ENCODE measurements at regions not wholly inside any gene's neighbourhood (a gene's known extent, or its start where the extent isn't known, plus 50 kb on each side); places are given as distances from the start of the nearest gene placed in this dataset.

GRCh38 chr3:13258280-13258679, 161.8 kb downstream of the NUP210 start:
- no peak for TF ChIP-seq POLR2A (IDR thresholded peaks at IDR 0.05; ENCODE audit: low read depth, low read length)
- TF ChIP-seq TAF1 (IDR thresholded peaks at IDR 0.05; ENCODE audit: borderline replicate concordance, low read depth, low read length), result no peak
- no peak for TF ChIP-seq POLR2AphosphoS5 (IDR thresholded peaks at IDR 0.05; ENCODE audit: low read depth, low read length)
- no peak for DNase-seq (ENCODE audit: insufficient read length)
- no peak for FAIRE-seq

DNA sequence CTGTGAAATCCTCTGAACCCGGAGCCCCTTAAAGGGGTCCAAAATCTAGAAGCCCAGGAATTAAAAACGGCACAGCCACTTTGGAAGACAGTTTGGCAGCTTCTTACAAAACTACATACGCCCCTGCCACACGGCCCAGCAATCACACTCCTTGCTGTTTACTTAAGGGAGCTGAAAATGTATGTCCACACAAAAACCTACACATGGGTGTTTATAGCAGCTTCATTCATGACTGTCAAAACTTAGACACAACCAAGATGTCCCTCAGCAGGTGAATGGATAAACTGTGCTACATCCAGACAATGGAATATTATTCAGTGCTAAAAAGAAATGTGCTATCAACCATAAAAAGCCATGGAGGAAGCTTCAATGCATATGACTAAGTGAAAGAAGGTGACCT, 162.5 kb downstream of the NUP210 start:
- FAIRE-seq (no peak), DNase-seq (ENCODE audit: insufficient read length) (no peak)
- TF ChIP-seq POLR2A (IDR thresholded peaks at IDR 0.05; ENCODE audit: low read depth, low read length) (no peak), TAF1 (IDR thresholded peaks at IDR 0.05; ENCODE audit: borderline replicate concordance, low read depth, low read length) (no peak), POLR2AphosphoS5 (IDR thresholded peaks at IDR 0.05; ENCODE audit: low read depth, low read length) (no peak)

DNA sequence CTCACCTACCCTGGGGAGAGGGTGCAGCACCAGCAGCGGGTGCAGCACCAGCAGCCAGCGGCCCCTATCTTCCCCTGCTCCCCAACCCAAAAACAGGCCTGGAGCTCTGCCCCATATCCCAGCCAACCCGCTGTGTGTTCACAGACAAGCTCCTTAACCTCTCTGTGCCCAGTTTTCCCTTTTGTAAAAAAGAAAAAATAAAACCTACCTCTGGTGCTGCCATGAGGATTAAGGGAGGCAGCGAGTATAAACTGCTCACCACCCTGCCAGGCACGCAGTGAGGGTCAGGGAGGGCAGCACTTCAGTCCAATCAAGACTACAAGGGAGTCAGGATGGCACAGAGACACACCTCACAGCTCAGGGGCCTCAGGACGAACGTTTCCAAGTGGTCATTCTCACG, 163.3 kb downstream of the NUP210 start:
- TF ChIP-seq POLR2AphosphoS5 (IDR thresholded peaks at IDR 0.05; ENCODE audit: low read depth, low read length) (no peak), TAF1 (IDR thresholded peaks at IDR 0.05; ENCODE audit: borderline replicate concordance, low read depth, low read length) (no peak), POLR2A (IDR thresholded peaks at IDR 0.05; ENCODE audit: low read depth, low read length) (no peak)
- FAIRE-seq, result no peak
- DNase-seq (ENCODE audit: insufficient read length), result no peak

DNA sequence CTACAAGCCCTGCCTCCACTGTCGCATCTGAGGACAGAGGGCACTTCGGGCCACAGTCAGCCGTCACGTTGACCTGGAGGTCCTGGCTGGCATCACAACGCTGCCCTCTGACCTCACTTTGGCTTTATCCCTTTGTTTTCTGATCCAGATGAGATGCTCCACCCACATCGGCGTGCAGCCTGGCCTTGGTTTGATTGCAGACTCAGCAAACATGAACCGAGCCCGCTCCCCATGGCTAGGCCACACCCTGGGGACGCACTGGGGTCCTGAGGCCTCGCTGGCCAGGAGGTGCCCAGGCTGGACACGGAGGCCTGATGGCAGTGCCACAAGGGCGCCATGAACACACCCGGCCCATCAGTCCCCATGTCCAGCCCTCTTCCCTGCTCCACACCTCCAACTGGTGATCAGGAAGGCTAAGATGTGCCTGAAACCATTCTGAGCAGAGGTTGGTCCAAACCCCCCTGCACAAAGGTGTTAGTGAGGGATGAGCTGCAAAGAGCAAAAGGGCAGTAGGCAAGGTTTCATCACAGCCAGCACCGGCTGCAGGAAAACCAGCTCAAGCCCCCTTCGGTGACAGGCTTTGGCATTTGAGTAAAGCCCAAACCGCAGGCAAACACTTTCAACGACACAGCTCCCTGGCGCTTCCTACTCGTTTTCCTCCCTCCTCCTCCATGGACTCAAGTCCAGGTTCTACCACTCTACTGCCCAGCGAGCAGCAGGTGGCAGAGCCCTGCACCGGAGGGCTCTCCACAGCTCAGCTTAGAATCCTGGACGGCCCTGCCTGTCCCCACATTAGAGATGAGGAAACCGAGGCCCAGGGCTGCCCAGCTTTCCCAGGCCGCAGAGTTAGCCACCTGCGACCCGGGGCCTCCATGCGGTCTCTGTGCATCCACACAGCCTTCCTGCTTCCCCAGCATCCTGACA, 165.8 kb downstream of the NUP210 start:
- no peak for DNase-seq (ENCODE audit: insufficient read length)
- TF ChIP-seq POLR2A (IDR thresholded peaks at IDR 0.05; ENCODE audit: low read depth, low read length) (no peak), TAF1 (IDR thresholded peaks at IDR 0.05; ENCODE audit: borderline replicate concordance, low read depth, low read length) (no peak), POLR2AphosphoS5 (IDR thresholded peaks at IDR 0.05; ENCODE audit: low read depth, low read length) (no peak)
- FAIRE-seq, result no peak

DNA sequence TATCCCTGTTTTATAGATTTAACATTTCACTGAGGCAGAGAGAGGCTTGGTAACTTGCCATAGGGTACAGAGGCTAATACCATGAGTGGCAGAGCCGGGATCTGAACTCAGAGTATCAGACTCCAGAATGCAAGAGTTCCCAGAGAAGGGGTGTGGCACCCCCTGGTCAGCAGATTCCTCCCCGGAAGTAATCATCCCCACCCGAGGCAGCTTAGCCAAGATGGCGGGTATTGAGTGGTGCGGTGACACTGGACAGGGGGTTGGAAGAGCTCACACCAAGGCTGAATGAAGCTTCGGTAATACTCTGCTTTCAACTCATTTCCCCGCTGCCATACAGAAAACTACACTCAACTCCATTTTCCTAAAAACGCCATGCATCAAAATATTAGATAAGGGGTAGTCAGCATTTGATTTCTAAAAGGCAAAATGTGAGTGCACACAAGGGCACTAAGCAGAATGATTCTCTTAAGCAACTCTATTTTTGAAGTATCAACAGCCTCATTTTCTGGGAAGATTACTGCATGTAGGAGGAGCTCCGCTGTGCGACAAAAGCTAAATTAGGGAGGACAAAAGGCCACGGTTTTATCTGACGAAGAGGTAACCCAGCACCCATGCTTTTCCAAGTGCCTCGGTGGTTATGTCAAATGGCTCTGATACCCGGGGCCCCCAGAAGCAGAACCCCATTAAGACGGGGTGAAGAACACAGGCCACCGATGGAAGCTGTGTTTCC, 166.7 kb downstream of the NUP210 start:
- no peak for FAIRE-seq

GRCh38 chr3:13252207-13252606, 167.9 kb downstream of the NUP210 start:
- no peak for TF ChIP-seq TAF1 (IDR thresholded peaks at IDR 0.05; ENCODE audit: borderline replicate concordance, low read depth, low read length)
- TF ChIP-seq POLR2A (IDR thresholded peaks at IDR 0.05; ENCODE audit: low read depth, low read length), result no peak
- TF ChIP-seq POLR2AphosphoS5 (IDR thresholded peaks at IDR 0.05; ENCODE audit: low read depth, low read length), result no peak
- FAIRE-seq, result no peak
- no peak for DNase-seq (ENCODE audit: insufficient read length)

More for the DNA sequence above, 166.7 kb downstream of the NUP210 start:
- TF ChIP-seq POLR2A (IDR thresholded peaks at IDR 0.05; ENCODE audit: low read depth, low read length) (no peak), TAF1 (IDR thresholded peaks at IDR 0.05; ENCODE audit: borderline replicate concordance, low read depth, low read length) (no peak), POLR2AphosphoS5 (IDR thresholded peaks at IDR 0.05; ENCODE audit: low read depth, low read length) (no peak)
- DNase-seq (ENCODE audit: insufficient read length), result no peak

GRCh38 chr3:13251166-13251903, 168.8 kb downstream of the NUP210 start:
- DNase-seq (ENCODE audit: insufficient read length), result no peak
- FAIRE-seq, result no peak
- no peak for TF ChIP-seq POLR2A (IDR thresholded peaks at IDR 0.05; ENCODE audit: low read depth, low read length)
- TF ChIP-seq POLR2AphosphoS5 (IDR thresholded peaks at IDR 0.05; ENCODE audit: low read depth, low read length), result no peak
- no peak for TF ChIP-seq TAF1 (IDR thresholded peaks at IDR 0.05; ENCODE audit: borderline replicate concordance, low read depth, low read length)

DNA sequence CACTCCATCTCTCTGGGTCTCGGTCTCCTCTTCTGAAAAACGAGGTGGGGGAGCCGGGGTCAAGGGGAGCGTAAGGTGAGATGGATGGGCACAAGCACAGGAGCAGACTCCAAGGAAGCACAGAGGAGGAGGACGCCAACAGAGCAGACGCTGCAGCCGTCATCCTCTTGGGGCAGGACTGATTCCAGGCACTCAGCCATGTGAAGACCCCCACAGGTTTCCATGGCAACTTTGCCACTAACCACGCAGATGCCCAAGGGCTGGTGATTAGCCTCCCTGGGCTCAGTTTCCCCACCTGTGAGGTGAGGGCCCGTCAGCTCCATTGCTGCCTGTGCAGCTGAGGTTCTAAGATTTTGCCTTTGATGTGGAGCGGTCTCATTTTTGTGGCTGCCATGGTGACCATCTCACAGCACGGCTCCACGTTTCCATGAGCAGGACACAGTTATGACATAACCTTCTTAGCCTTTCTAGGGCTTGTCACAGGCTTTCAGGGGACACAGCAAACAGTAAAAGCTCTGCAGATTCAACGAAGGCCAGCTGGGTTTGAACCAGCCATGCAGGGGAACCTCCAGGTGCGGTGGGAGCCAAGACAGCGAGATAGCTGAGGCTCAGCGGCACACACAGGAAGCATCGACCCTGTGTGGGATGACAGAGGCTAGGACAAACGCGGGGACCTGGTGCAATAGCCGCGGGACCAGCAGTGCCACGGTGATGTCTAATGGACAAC, 170.3 kb downstream of the NUP210 start:
- DNase-seq (ENCODE audit: insufficient read length) (no peak), FAIRE-seq (no peak)
- TF ChIP-seq POLR2A (IDR thresholded peaks at IDR 0.05; ENCODE audit: low read depth, low read length) (no peak), POLR2AphosphoS5 (IDR thresholded peaks at IDR 0.05; ENCODE audit: low read depth, low read length) (no peak)

DNA sequence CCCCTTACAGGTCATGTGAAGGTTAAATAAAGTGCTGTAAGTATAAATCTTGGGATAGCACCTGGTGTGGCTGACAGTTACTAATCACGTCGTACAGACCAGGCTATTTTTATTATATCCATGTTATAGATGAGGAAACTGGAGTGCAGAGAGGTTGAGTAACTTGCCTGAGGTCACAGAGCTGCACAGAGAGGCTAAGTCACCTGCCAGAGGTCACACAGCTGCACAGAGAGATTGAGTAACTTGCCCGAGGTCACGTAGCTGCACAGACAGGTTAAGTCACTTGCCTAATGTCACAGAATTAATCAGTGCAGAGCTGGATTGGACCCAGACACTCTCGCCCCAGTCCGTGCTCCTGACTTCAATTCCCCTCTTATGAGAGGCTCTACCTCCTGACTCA, 171.5 kb downstream of the NUP210 start:
- FAIRE-seq (no peak), DNase-seq (ENCODE audit: insufficient read length) (no peak)
- TF ChIP-seq TAF1 (IDR thresholded peaks at IDR 0.05; ENCODE audit: borderline replicate concordance, low read depth, low read length) (no peak), POLR2A (IDR thresholded peaks at IDR 0.05; ENCODE audit: low read depth, low read length) (no peak), POLR2AphosphoS5 (IDR thresholded peaks at IDR 0.05; ENCODE audit: low read depth, low read length) (no peak)

GRCh38 chr3:13245615-13245978, 172.4 kb upstream of the IQSEC1 start:
- FAIRE-seq (no peak), DNase-seq (ENCODE audit: insufficient read length) (no peak)
- no peak for TF ChIP-seq POLR2AphosphoS5 (IDR thresholded peaks at IDR 0.05; ENCODE audit: low read depth, low read length)
- no peak for TF ChIP-seq POLR2A (IDR thresholded peaks at IDR 0.05; ENCODE audit: low read depth, low read length)
- TF ChIP-seq TAF1 (IDR thresholded peaks at IDR 0.05; ENCODE audit: borderline replicate concordance, low read depth, low read length), result no peak

GRCh38 chr3:13243586-13243985, 170.4 kb upstream of the IQSEC1 start:
- no peak for TF ChIP-seq POLR2A (IDR thresholded peaks at IDR 0.05; ENCODE audit: low read depth, low read length)
- no peak for FAIRE-seq
- no peak for DNase-seq (ENCODE audit: insufficient read length)
